ENCODE measurements at regions not wholly inside any gene's neighbourhood (a gene's known extent, or its start where the extent isn't known, plus 50 kb on each side); places are given as distances from the start of the nearest gene placed in this dataset.

DNA sequence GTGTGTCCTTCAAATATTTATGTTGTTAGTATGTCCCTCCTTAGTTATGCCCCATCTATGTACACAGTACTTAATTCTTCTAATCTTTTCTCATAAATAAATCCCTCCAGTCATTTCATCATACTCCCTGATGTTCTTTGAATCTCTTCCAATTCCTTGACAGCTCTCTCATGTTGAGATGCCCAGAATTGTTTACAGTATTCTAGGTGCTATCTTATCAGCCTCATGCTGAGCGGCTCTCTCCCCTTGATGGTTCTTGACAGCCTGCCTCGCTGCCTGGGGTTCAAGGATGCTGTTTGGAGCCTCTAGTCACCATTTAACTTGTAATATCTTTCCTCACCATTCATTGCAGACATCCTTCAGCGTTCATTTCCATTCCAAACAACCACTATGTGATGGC lies 799.2 kb downstream of the BRINP1 start:
- TF ChIP-seq, protein P1, sequence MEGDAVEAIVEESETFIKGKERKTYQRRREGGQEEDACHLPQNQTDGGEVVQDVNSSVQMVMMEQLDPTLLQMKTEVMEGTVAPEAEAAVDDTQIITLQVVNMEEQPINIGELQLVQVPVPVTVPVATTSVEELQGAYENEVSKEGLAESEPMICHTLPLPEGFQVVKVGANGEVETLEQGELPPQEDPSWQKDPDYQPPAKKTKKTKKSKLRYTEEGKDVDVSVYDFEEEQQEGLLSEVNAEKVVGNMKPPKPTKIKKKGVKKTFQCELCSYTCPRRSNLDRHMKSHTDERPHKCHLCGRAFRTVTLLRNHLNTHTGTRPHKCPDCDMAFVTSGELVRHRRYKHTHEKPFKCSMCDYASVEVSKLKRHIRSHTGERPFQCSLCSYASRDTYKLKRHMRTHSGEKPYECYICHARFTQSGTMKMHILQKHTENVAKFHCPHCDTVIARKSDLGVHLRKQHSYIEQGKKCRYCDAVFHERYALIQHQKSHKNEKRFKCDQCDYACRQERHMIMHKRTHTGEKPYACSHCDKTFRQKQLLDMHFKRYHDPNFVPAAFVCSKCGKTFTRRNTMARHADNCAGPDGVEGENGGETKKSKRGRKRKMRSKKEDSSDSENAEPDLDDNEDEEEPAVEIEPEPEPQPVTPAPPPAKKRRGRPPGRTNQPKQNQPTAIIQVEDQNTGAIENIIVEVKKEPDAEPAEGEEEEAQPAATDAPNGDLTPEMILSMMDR (IDR thresholded peaks at IDR 0.05) = no peak
- DNase-seq = no peak

DNA sequence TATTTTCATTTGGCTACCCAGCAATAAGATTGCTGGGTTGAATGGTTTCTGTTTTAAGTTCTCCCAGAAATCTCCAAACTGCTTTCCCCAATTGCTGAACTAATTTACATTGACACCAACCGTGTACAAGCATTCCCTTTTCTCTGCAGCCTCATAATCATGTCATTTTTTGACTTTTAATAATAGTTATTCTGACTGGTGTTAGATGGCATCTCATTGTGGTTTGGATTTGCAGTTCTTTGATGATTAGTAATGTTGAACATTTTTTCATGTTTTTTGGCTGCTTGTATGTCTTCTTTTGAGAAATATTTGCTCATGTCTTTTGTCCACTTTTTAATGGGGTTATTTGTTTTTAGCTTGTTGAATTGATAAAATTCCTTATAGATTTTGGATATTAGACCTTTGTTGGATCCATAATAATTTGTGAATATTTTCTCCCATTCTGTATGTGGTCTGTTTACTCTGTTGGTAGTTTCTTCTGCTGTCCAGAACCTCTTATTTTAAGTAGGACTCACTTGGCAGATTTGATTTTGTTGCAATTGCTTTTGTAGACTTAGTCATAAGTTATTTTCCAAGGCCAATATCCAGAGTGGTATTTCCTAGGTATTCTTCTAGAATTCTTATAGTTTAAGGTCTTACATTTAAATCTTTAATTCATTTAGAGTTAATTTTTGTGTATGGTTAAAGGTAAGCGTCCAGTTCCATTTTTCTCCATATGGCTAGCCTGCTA lies 793.7 kb downstream of the BRINP1 start:
- FAIRE-seq (no peak), ATAC-seq (no peak), DNase-seq (no peak)
- Histone ChIP-seq H3K4me1 (no peaks in the 10 kb centered on the region), H3K27me3 (no peaks in the 10 kb centered on the region), H3K9me3 (no peaks in the 10 kb centered on the region), H3K27ac (no peak overlapping the region), H3K4me3 (no peak overlapping the region), H3K36me3 (no peaks in the 10 kb centered on the region)
- TF ChIP-seq, protein P1 (IDR thresholded peaks at IDR 0.05) = no peak
- 26 to 49% methylated on average over 2 of the region's 2 CpGs for WGBS, 2 donors
- intact Hi-C loops (cut with DNase I) = no loop called here

More for the DNA sequence above, 799.2 kb downstream of the BRINP1 start:
- no peaks in the 10 kb centered on the region for H3K9me3 ChIP-seq
- no peak overlapping the region for H3K4me3 ChIP-seq
- ATAC-seq (no peak), FAIRE-seq (no peak)
- intact Hi-C loops (cut with DNase I) = no loop called here
- no peaks in the 10 kb centered on the region for H3K36me3 ChIP-seq
- no peaks in the 10 kb centered on the region for H3K4me1 ChIP-seq
- H3K27me3 ChIP-seq = no peaks in the 10 kb centered on the region
- no peak overlapping the region for H3K27ac ChIP-seq
- WGBS, 2 donors = 14 to 18% methylated on average over 3 of the region's 3 CpGs

DNA sequence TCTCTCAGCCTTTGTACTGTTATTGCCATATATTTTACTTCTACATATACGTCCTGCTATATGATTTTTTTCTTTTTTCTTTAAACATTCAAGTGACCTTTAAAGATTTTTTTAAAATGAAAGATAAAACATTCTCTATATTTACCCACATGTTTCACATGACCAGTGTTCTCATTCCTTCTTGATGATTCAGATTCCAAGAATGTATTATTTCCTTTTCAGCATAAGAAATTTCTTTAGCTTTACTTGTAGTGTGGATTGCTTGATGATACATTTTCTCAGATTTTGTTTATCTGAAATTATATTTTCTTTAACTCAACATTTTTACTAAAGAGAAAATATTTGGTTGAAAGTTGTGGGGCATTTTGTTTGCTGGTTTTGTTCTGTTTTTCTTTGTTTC lies 792.1 kb downstream of the BRINP1 start:
- Histone ChIP-seq H3K4me3 (no peak overlapping the region), H3K36me3 (no peaks in the 10 kb centered on the region), H3K9me3 (no peaks in the 10 kb centered on the region), H3K27me3 (no peaks in the 10 kb centered on the region), H3K4me1 (no peaks in the 10 kb centered on the region), H3K27ac (no peak overlapping the region)
- TF ChIP-seq, protein P1 (IDR thresholded peaks at IDR 0.05) = no peak
- FAIRE-seq (no peak), ATAC-seq (no peak), DNase-seq (no peak)
- intact Hi-C loops (cut with DNase I) = no loop called here
- 15 to 28% methylated on average over 1 of the region's 1 CpG for WGBS, 2 donors

DNA sequence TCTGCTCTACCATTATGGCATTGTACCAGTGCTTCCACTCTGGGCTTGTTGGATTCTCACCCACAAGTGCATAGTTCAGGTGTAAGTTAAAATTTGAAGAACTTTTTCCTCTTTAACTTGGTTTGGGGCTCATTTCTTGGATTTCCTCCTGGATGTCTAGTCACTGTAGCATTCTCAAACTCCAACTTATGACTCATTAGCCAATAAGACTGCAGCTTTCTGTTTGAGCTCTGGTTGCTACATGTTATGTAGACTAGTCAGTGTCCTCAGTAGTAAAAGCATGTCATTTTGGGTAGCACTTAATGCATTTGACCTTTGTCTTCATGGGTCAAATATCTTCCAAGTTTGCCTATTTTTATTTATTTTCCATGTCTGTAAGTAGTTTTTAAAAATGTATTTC lies 790.8 kb downstream of the BRINP1 start:
- no peaks in the 10 kb centered on the region for H3K4me1 ChIP-seq
- H3K27ac ChIP-seq = no peak overlapping the region
- H3K9me3 ChIP-seq = no peaks in the 10 kb centered on the region
- intact Hi-C loops (cut with DNase I) = no loop called here
- H3K27me3 ChIP-seq = no peaks in the 10 kb centered on the region
- DNase-seq (no peak), ATAC-seq (no peak), FAIRE-seq (no peak)
- no peak overlapping the region for H3K4me3 ChIP-seq
- H3K36me3 ChIP-seq = no peaks in the 10 kb centered on the region
- TF ChIP-seq, protein P1 (IDR thresholded peaks at IDR 0.05) = no peak

DNA sequence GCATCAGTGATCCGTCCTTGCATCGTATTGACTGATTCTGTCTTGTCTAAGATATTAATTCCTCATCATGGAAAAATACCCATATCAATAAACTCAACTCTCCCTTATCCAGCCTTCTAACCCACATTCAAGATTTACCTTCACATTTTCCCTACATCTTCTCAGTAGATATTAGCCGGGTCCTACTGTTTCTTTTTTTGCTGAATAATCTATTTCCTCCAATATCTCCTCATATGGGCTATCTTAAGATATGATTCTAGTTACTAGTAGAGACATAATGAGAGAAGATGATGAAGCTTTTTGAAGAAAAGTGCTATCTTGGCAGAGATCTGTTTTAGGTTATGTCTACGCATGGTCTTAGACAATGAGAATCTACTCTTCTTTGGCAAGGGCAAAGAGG lies 785.8 kb downstream of the BRINP1 start:
- no peak for FAIRE-seq
- TF ChIP-seq, protein P1 (IDR thresholded peaks at IDR 0.05) = no peak
- no peak for DNase-seq
- H3K27me3 ChIP-seq = no peaks in the 10 kb centered on the region
- H3K36me3 ChIP-seq = no peaks in the 10 kb centered on the region
- H3K4me3 ChIP-seq = no peak overlapping the region
- ATAC-seq = no peak
- WGBS, 2 donors = 54 to 82% methylated on average over 4 of the region's 4 CpGs
- H3K4me1 ChIP-seq = no peaks in the 10 kb centered on the region
- no peaks in the 10 kb centered on the region for H3K9me3 ChIP-seq
- intact Hi-C loops (cut with DNase I) = no loop called here
- H3K27ac ChIP-seq = no peak overlapping the region
